CD4-positive, alpha-beta T cell treated with Interleukin-4 for 1 hour (primary cell): ENCODE measurements at regions not wholly inside any gene's neighbourhood (a gene's known extent, or its start where the extent isn't known, plus 50 kb on each side); places are given as distances from the start of the nearest gene placed in this dataset.
A peak's percentile ranks its signal among the peaks of the same experiment; 100 is the strongest.
"Not testable (repeated sequence)": the region's sequence is repeated elsewhere in the genome, so short reads cannot be mapped to it uniquely, and the experiment has no call there.

Experiments used
- DNase-seq, 2 donors: peaks; one replicate each; pipeline ENCODE4 v3.0.0-alpha.2; 2020 to 2022

DNA sequence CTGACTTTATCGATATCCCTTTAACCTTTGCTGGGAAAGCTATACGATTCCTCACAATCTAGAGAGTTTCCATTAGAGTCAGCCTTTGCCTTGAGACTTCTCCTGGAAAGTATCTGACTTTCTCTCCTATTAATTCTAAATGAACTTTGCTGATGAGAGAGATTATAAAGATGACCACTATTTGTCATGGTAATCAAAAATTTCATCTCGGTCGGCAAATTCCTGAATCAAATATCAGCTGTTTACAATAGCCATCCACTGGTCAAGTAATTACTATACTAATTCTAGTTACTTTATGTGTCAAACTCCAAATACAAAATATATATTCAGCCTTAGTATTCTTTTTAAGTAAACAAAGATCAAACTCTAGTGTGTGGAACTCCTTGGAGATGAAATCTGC is 164.4 kb upstream of the ITGA1 start:
- no peak for DNase-seq

DNA sequence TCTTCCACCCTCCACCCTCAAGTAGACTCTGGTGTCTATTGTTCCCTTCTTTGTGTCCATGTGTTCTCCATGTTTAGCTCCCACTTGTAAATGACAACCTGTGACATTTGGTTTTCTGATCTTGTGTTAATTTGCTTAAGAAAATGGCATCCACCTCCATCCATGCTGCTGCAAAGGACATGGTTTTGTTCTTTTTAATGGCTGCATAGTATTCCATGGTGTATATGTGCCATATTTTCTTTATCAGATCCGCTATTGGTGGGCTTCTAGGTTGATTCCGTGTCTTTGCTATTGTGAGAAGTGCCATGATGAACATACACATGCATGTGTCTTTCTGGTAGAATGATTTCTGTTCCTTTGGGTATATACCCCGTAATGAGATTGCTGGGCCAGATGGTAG is 163.4 kb upstream of the ITGA1 start:
- DNase-seq = no peak

DNA sequence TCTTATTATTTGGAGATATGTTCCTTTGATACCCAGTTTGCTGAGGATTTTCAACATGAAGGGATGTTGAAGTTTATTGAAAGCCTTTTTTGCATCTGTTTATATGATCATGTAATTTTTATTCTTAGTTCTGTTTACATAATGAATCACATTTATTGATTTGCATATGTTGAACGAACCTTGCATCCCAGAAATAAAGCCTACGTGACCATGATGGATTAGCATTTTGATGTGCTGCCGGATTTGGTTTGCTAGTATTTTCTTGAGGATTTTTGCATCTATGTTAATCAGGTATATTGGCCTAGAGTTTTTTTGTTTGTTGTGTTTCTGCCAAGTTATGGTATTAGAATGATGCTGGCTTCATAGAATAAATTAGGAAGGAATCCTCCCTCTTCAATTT is 161.4 kb upstream of the ITGA1 start:
- no peak for DNase-seq

- no peak for DNase-seq
Observed at GRCh38 chr5:52627740-52628139, 160.0 kb upstream of the ITGA1 start.

DNA sequence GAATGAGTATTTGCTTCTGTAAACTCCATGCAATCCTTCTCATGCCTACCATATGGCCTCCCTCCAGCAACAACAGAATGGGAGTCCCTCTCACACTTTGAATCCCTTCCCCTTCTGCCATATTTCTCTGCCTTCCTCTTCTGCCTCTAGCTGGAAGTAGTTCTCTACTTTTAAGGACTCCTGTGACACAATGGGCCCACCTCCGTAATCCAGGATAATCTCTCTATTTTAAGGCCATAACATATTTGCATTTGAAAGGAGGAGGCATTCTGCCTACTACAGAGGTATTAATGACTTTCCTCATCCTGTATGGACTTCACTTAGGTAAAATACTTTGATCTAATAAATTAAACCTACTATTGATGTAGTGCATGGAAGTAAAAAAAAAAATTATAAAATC is 155.4 kb upstream of the ITGA1 start:
- no peak for DNase-seq

DNA sequence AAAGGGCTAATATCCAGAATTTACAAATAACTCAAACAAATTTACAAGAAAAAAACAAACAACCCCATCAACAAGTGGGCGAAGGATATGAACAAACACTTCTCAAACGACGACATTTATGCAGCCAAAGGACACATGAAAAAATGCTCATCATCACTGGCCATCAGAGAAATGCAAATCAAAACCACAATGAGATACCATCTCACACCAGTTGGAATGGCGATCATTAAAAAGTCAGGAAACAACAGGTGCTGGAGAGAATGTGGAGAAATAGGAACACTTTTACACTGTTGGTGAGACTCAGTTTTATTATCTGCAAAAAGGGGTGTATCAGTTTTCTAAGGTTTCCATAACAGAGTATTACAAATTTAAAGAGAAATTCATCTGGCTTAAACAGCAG is 153.5 kb upstream of the ITGA1 start:
- not testable (repeated sequence) for DNase-seq

DNA sequence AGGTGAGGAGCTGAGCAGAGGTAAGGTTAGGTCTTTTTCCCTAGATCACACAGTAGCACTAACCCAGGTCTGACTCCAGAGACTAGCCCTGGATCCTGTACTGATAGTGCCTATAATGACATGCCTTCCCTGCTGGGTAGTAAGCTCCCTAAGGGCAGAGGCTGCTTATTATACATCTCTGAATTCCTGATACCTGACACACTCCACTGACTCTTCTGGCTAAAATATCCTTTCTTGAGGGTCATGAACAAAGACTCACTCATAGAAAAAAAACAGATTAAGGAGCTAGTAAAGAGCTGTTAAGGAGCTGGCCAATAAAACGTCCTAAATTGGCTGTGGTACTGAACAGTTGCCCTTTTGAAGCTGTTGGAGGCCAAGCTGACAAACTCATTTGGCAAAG is 149.0 kb upstream of the ITGA1 start:
- DNase-seq = no peak

DNA sequence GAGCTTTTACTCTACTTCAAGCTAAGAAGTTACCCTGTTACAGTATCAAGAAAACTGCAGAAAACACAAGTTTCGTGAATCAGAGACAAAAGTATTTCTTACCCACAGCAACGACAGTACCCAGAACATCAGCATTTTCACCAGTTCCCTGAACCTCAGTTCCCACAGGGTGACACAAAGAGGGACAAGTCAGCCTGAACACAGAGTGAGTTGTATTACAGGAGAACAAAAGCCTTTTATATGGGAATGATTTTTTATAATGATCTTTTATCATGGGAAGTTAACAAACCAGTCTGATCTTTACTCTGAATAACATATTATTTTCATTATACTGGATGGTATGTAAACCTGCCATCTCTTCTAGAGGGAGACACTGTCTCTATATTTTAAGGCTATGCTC is 139.0 kb upstream of the ITGA1 start:
- no peak for DNase-seq

- DNase-seq = no peak
Observed at GRCh38 chr5:52655163-52655562, 132.6 kb upstream of the ITGA1 start.

- no peak for DNase-seq
Observed at GRCh38 chr5:52656569-52657246, 131.0 kb upstream of the ITGA1 start.

- peak in 1 of 2 donors; percentile 61 for DNase-seq
Observed at GRCh38 chr5:52657247-52657645, 130.5 kb upstream of the ITGA1 start.

- no peak for DNase-seq
Observed at GRCh38 chr5:52658246-52658645, 129.5 kb upstream of the ITGA1 start.

DNA sequence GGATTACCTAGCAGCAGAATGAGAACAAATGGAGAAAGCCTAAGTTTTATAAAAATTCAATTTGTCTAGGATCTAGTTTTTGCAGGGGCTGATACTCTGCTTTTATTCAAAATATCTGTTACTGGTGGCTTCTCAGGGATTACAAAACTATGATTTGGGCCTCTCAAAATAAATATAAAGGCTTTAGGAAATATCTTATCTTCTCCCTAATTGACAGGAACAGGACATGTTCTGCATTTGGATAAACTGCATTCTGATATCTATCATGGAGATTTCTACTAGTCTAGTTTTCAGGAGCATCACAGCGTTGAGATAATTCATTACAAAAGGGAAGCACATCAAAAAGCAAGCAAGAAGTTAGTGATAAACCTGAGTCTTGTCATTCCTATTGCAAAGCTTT is 127.1 kb upstream of the ITGA1 start:
- DNase-seq = no peak

- DNase-seq = no peak
Observed at GRCh38 chr5:52661903-52662595, 125.7 kb upstream of the ITGA1 start.

DNA sequence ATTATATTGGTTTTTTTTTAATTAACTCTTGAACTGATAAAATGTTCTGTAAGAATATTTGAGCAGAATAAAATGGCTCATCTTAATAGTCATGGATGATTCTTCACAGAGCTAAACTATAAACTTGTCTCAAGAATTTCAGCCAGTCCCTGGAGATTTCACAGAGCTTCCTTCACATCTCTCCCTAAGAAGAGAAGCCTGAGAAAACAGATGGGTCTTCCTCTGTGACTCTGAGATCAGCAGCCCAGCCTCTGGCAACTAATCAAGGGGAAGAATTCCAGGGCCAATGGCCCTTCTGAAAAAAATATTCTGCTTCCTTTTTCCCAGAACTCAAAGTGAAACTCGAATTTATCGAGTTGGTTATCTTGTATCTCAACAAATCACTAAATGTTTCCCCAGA is 122.2 kb upstream of the ITGA1 start:
- no peak for DNase-seq

DNA sequence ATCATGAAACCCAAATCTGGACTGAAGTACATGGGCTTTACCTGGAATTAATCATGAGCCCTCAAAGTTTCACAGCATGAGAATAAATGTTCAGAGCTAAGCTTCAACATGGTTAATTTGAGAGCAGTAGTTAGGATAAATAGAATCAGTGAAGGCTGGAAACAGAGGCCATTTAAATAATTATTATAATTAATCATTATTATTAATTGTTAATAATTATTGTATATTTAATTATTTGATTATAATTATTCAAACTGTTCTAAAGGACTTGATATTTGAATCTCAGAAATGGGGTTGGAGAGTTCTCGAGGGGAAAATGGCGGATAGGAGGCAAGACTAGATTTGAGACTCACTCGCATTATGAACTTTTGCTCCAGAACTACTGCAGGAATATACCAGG is 119.6 kb upstream of the ITGA1 start:
- DNase-seq = no peak

GRCh38 chr5:52668544-52669185 is 119.1 kb upstream of the ITGA1 start:
- no peak for DNase-seq

DNA sequence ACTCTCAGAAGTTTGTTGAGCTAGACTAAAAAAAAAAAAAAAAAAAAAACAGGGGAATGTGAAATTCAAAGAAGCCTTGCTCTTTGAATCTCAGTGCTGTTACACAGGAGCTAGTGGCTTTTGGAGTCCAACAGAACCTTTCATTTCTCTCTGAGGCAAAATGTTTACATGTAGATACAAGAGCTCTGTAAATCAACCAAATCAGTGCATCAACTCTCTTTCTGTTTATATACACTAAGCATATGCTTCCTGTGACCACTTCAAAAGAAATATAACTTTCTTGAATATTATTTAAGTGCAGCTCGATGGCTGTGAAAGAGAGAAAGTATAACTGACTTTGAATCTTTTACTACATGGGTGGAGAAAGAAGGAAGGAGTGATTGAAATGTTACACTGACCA is 115.3 kb upstream of the ITGA1 start:
- no peak for DNase-seq

GRCh38 chr5:52673495-52673894 is 114.2 kb upstream of the ITGA1 start:
- DNase-seq = no peak

DNA sequence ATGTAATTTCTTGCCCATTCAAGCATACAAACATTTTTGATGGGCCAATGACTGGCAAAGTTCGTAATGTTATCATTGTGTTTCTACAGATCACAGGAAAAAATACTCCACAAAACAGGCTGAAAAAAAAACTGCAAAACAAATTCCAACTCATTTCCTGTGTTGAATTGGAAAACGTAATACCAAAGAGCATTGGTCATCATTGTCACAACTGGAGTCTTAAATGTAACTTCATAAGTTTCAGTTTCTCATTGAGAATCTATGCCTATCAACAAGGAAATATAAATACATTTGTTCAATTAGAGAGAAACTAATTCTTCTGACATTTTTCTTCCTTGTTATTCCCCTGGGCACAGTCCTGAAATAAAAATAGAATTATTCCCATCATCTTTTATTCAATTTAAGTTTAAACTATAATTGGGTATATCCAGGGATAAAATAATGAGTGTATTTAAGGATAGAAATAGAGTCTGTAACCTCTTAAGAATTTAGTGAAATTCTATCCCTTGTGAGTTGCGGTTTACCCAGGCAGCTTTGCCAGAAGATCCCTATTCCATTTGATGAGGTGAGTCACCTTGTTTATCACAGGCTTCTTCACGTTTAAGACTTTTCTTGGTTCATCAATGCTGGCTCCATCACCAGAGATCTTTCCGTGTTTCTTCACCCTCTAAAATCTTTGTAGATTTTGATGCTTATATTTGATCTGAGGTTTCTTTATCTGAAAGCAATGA is 112.7 kb upstream of the ITGA1 start:
- DNase-seq = no peak

GRCh38 chr5:52682492-52682891 is 105.2 kb upstream of the ITGA1 start:
- DNase-seq = no peak

DNA sequence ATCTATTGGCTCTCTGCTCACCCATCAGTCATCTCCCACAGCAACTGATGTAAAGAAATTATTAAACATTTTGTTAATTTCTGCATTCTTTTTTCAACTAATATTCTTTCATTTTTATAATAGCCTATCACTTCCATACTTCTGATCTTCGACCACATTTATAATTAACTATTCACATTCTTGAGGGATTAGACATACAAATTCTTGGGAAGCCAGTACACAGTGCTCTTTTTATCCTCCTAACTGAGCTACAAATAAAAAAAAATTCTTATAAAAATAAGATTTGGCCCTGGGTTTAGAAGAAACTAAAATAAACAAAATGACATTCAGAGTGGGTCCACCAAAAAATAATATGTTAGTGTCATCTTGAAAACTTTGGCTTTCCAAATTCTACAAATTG is 103.7 kb upstream of the ITGA1 start:
- no peak for DNase-seq

- no peak for DNase-seq
Observed at GRCh38 chr5:52685566-52685965, 102.2 kb upstream of the ITGA1 start.

- DNase-seq = no peak
Observed at GRCh38 chr5:52685971-52686370, 101.7 kb upstream of the ITGA1 start.
